ENCODE measurements at regions not wholly inside any gene's neighbourhood (a gene's known extent, or its start where the extent isn't known, plus 50 kb on each side); places are given as distances from the start of the nearest gene placed in this dataset.

GRCh38 chr16:80283466-80284392 lies 257.1 kb upstream of the DYNLRB2 start:
- in situ Hi-C loops (cut with HindIII; ENCODE audit: low sequenced_read_pairs) = no loop called here
- no peak overlapping the region for H3K4me3 ChIP-seq (ENCODE audit: low read depth, low read length)
- TF ChIP-seq CTCF (IDR thresholded peaks at IDR 0.05; ENCODE audit: low read depth, low read length) = no peak
- no peak for DNase-seq (ENCODE audit: low read depth, low spot score)

- H3K4me3 ChIP-seq (ENCODE audit: low read depth, low read length) = no peak overlapping the region
- in situ Hi-C loops (cut with HindIII; ENCODE audit: low sequenced_read_pairs) = no loop called here
- no peak for TF ChIP-seq CTCF (IDR thresholded peaks at IDR 0.05; ENCODE audit: low read depth, low read length)
- DNase-seq (ENCODE audit: low read depth, low spot score) = no peak
Observed at GRCh38 chr16:80280557-80280956, 260.2 kb upstream of the DYNLRB2 start.

GRCh38 chr16:80279656-80280055 lies 261.1 kb upstream of the DYNLRB2 start:
- TF ChIP-seq CTCF (IDR thresholded peaks at IDR 0.05; ENCODE audit: low read depth, low read length) = no peak
- no peak overlapping the region for H3K4me3 ChIP-seq (ENCODE audit: low read depth, low read length)
- in situ Hi-C loops (cut with HindIII; ENCODE audit: low sequenced_read_pairs) = no loop called here
- DNase-seq (ENCODE audit: low read depth, low spot score) = no peak

- no peak for TF ChIP-seq CTCF (IDR thresholded peaks at IDR 0.05; ENCODE audit: low read depth, low read length)
- DNase-seq (ENCODE audit: low read depth, low spot score) = no peak
- H3K4me3 ChIP-seq (ENCODE audit: low read depth, low read length) = no peak overlapping the region
- in situ Hi-C loops (cut with HindIII; ENCODE audit: low sequenced_read_pairs) = no loop called here
Observed at GRCh38 chr16:80277182-80277581, 263.6 kb upstream of the DYNLRB2 start.

- peak; percentile 79 for DNase-seq (ENCODE audit: low read depth, low spot score)
- no peak for TF ChIP-seq CTCF (IDR thresholded peaks at IDR 0.05; ENCODE audit: low read depth, low read length)
- no peak overlapping the region for H3K4me3 ChIP-seq (ENCODE audit: low read depth, low read length)
- in situ Hi-C loops (cut with HindIII; ENCODE audit: low sequenced_read_pairs) = no loop called here
Observed at GRCh38 chr16:80274576-80275191, 266.1 kb upstream of the DYNLRB2 start.

- peak; percentile 76 for DNase-seq (ENCODE audit: low read depth, low spot score)
- no peak overlapping the region for H3K4me3 ChIP-seq (ENCODE audit: low read depth, low read length)
- TF ChIP-seq CTCF (IDR thresholded peaks at IDR 0.05; ENCODE audit: low read depth, low read length) = no peak
- in situ Hi-C loops (cut with HindIII; ENCODE audit: low sequenced_read_pairs) = no loop called here
Observed at GRCh38 chr16:80273635-80274538, 266.9 kb upstream of the DYNLRB2 start.
